ENCODE measurements at regions not wholly inside any gene's neighbourhood (a gene's known extent, or its start where the extent isn't known, plus 50 kb on each side); places are given as distances from the start of the nearest gene placed in this dataset.
"Not testable (repeated sequence)": the region's sequence is repeated elsewhere in the genome, so short reads cannot be mapped to it uniquely, and the experiment has no call there.

DNA sequence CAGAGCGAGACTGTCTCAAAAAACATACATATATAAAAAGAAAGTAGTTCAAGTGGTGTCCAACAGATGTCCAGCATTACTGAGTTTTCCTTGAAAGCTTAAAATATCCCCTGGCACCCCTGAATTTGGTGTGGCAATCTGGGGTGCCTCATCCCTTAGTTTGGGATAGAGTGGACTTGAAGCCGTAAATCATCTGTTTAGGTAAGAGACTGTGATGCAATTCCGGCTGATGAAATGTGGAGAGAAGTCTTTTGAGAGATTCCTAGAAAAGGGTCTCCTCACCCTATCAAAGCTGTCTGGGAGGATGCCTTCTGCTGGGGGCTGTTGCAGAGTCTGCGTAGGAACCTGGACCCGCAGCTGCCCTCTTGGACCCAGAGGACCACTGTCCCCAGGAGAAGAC is 408.0 kb downstream of the RPS24 start:
- DNase-seq, result no peak

DNA sequence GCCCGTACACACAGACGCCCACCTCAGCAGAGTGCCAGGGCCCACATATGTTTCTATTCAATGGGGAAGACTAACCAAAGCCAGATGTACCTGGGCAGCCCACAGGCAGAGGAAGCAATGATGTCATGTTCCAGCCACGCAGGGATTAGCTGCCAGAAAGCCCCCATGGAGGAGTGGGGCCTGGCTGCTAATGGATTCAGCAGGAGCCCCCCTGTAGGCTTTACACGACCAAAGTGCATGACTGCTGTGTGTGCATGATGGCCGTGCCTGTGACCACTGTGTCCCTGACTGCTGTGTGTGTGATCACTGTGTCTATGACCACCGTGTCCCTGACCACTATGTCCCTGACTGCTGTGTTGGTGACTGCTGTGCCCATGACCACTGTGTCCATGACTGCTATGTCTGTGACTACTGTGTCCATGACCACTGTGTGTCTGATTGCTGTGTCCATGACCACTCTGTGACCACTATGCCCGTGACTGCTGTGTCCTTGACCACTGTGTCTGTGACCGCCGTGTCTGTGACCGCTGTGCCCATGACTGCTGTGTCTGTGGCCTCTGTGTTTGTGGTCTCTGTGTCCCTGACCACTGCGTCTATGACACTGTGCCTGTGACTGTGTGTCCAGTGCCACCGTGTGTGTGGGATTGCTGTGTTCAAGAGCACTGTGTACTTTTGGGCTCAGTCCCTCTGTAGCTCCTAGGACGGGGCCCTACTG is 409.3 kb downstream of the RPS24 start:
- DNase-seq, result no peak

DNA sequence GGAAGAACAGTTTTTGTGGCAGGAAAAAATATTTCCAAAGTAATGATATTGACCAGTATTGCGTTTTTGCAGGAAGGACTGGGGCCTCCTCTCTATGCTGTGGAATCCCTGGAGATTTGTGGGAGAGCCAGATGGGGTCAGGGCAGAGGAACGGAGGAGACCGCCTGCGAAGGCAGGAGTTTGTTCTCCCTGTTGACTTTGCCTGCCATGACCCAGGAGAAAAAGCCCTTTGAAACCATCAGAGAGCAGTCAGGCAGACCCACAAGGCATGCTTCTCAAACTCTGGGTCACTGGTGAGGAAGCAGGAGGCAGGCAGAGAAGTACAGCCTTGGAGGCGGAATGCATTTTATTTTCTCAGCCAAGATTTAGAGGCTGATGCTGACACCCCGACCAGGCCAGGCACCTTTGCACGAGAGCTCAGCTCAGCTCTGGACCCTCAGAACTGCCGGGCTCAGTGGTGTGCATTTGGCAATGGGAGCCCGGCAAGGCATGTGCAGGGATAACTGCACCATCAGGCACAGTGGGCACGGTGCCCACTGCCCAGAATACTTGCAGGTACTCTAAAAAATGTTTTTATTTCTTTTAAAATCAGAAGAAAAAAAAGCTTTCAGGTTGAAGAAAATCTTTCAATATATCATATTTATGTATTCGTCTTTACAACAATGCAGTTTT is 410.4 kb downstream of the RPS24 start:
- DNase-seq, result no peak

DNA sequence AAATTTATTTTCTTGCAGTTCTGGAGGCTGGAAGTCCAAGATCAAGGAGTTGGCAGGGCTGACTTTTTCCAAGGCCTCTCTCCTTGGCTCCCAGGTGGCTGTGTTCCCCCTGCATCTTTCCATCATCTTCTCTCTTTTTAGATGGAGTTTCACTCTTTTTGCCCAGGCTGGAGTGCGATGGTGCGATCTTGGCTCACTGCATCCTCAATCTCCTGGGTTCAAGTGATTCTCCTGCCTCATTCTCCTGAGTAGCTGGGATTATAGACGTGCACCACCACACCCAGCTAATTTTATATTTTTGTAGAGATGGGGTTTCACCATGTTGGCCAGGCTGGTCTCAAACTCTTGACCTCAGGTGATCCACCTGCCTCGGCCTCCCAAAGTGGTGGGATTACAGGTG is 411.1 kb downstream of the RPS24 start:
- DNase-seq, result not testable (repeated sequence)

GRCh38 chr10:78445308-78445707 is 411.6 kb downstream of the RPS24 start:
- DNase-seq, result no peak

- no peak for DNase-seq
These were observed 414.8 kb downstream of the RPS24 start for GRCh38 chr10:78448470-78448869.

- DNase-seq, result no peak
These were observed 415.3 kb downstream of the RPS24 start for GRCh38 chr10:78448994-78449418.

DNA sequence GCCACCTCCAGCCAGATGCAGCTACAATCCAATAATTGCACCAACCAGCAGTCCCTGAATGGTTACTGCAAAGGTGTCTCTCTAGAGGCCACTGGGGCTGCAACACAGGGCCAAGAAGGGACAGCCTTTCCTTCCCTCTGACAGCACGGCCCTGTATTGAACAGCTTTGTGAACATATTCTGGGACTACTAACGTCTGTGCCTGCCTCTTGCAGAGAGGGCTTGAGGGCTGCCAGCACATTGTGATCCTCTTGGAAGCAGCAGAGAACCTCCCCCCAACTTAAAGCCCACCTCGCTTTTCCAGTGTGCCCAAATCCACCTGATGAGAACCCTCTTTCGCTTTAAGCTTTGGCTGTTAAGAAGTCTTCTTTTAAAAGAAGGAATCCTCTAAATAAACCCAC is 415.9 kb downstream of the RPS24 start:
- DNase-seq, result no peak

DNA sequence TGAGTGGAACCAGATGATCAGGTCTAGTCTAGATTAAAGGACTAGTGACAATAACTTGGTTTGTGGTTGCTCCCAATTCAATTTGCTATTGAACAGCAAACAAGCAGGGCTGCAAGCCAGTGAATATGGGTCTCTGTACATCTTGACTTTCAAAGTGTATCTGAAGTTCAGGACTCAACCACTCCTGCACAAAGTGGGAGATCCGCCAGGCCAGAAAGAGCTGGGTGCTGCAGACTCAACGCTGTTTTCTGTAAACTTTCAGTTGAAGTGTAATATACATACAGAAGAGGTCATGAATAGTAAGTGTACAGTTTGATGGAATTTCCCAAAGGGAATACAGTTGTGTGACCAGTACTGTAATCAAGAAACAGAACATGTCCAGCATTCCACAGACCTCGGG is 416.6 kb downstream of the RPS24 start:
- DNase-seq, result no peak

GRCh38 chr10:78450807-78451485 is 417.3 kb downstream of the RPS24 start:
- no peak for DNase-seq

DNA sequence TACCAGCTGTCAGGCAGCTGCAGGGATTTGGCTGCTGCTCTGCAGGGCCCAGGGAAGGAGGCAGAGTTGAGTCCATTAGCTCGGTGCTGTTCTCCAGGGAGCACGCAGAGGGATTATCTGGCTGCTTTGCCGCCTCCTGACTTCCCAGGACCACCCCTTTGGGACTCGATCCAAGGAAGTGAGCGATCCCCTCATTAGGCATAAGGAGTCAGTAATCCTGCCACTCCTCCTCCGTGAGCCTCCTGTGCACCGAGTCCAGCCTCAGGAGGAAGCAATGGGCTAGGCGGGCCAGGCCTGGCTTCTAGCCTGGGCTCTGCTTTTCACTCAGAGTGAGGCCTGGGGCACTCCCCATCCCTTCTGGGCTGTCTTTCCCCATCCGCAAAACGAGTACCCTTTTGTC is 417.9 kb downstream of the RPS24 start:
- DNase-seq, result no peak

- no peak for DNase-seq
These were observed 420.5 kb downstream of the RPS24 start for GRCh38 chr10:78454123-78454645.

DNA sequence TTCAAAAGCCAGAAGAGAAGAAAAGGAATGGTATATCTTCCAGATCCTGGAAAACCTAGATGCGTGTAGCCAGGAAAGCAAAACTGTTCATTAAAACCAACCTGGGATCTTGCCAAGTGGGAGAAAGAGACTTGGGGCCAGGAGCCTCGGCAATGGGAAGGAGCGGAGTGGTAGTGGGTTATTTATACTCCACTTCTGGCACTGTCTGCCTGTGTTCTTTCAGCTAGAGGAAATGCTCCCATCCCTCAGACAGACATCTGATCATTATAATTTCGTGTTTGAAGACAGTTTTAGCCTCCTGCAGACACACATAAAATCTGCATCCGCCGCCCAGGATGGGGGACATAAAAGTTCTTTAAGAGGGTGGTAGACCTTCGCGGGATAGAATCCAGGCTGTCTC is 421.6 kb downstream of the RPS24 start:
- DNase-seq, result no peak

- no peak for DNase-seq
These were observed 422.1 kb downstream of the RPS24 start for GRCh38 chr10:78455811-78456210.

GRCh38 chr10:78456649-78457400 is 423.2 kb downstream of the RPS24 start:
- no peak for DNase-seq

DNA sequence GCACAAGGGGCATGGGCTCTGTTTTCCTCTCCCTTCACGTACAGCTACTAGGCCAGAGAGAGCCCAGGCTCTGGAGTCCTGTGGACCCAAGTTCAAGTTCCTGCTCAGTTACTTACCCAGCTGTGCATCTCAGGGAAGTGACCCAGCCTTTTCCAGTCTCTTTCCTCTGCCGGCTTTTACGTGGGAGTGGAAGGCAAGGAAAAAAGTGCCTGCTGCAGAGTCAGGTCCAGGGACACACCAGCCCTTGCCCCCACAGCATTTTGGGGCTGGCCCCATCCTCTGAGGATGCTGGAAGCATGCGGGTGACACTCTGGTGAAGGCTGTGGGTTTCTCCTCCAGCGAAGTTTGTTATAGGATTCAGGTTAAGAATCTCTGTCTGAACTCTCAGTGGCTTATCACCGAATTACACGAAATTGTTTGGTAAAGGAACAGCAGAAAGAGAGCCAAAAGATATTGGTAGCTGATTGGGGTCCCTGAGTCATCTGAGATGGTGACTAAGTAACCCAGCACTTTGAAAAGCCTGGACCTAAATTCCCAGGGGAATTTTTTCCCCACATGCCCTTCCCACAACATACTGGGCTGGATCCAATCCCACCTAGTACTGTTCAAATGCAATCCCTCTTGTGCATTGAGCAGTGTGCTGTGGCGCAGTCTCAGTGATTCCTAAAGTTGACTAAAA is 424.3 kb downstream of the RPS24 start:
- DNase-seq, result no peak

DNA sequence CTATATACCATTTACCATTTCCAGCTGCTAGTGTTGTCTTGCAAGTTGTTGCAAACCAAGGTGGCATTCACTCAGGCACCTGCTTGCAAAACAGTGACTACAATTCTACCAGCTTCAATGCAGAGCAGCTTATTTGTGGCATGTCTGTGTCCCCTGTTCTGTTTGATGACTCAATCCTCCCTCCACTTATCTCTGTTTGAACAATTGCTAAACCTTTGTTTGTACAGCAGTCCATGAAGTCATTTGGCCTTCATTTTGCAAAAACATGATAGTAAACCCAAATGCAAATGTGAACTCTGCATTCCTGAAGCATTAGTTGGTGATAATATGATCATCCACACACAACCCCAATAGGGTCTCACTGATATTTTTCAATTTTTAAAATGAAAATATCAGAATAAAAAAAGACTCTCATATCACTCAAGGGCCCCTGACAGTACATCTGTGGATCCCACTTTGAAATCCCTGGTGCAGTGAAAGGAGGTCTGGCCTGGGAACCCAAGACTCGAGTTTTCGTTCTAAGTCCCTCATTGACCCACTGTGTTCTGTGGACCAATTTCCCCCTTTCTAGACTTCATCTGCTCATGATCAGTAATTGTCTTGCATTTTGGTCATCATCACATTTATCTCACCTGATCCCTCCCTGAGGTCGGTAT is 425.4 kb downstream of the RPS24 start:
- peak; percentile 67 for DNase-seq

DNA sequence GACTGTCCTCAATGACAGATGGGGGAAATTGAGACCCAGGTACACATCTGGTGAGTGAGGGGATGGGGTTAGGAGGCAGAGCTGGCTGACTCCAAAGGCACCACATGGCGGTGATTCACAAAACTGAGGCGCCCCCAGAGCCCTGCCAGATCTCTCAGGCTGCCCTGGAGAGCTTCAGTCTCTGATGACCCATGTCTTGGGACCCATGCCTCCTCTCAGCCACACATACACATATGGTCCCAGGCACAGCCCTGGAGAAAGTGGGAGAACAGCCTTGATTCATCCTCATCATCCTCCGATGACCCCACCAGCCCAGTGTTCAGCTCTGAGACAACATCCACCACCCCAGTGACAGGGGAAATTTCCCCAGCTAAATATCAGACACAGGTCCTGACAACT is 426.0 kb downstream of the RPS24 start:
- DNase-seq, result no peak

- no peak for DNase-seq
These were observed 426.5 kb downstream of the RPS24 start for GRCh38 chr10:78460204-78460603.

DNA sequence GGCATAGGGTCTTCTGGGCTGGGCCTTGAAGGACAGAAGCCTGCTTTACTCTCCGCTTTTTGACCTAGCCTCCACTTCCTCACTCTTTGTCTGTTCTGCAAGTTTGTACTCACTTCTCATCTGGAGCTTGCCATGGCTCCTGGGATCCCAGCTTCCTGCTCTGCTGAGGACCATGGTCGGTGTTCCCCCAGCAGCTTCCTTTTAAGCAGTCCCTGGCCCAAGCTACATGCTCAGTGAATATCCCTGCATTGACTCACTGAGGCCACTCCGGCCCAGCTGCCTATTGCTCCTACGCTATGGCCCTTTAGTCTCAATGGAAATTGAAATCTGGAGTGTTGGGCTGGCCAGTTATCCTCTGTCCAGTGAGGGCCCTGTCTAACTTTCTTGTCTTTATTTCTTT is 427.7 kb downstream of the RPS24 start:
- DNase-seq, result no peak

DNA sequence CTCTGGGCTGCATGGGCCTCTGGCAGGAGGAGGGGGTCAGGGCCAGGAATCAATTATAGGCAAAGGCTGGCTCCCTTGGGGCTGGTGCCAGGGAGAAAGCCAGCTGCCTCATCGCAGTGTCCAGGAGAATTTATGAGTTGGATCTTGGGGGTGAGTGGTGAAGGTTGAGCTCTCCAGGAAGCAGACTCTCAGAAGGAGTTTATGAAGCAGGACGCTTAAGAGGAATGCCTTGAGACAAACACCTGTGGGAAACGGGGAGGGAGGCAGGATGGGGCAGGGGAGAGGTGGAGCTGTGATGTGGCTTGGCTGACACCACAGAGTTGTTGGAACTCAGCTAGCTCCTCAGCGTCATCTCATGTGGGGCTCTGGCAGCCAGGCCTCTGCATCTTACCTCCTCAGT is 428.5 kb downstream of the RPS24 start:
- DNase-seq, result no peak

DNA sequence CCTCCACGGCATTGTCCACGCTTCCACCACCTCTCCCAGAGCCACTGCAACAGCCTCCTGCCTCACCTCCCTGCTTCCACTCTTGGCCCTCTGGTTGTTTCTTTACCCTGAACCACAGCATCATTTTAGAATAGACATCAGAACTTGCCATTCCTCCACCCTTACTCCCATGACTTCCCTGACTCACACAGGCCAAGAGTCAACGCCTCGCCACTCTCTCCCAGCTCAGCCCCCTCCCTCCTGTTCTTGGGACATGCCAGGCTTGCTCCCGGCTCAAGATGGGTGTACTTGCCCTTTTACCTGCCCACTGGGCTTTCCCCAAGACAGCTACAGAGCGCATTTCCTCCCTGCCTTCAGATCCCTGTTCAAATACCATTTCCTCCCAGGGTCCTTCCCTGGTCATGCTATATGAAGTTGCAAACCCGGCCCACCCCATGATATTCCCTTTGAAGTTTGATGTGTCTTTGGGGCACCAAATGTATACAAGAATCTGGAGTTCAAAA is 429.1 kb downstream of the RPS24 start:
- DNase-seq, result no peak
